CD1c-positive myeloid dendritic cell (primary cell): ENCODE measurements at regions not wholly inside any gene's neighbourhood (a gene's known extent, or its start where the extent isn't known, plus 50 kb on each side); places are given as distances from the start of the nearest gene placed in this dataset.
"Not testable (repeated sequence)": the region's sequence is repeated elsewhere in the genome, so short reads cannot be mapped to it uniquely, and the experiment has no call there.

Experiments
- DNase-seq: peaks from one replicate; pipeline ENCODE4 v3.0.0-alpha.2; 2016; ENCODE audit errors: extremely low spot score

GRCh38 chr7:55743454-55743717, 119.2 kb downstream of the SEPTIN14 start:
- DNase-seq: not testable (repeated sequence)

DNA sequence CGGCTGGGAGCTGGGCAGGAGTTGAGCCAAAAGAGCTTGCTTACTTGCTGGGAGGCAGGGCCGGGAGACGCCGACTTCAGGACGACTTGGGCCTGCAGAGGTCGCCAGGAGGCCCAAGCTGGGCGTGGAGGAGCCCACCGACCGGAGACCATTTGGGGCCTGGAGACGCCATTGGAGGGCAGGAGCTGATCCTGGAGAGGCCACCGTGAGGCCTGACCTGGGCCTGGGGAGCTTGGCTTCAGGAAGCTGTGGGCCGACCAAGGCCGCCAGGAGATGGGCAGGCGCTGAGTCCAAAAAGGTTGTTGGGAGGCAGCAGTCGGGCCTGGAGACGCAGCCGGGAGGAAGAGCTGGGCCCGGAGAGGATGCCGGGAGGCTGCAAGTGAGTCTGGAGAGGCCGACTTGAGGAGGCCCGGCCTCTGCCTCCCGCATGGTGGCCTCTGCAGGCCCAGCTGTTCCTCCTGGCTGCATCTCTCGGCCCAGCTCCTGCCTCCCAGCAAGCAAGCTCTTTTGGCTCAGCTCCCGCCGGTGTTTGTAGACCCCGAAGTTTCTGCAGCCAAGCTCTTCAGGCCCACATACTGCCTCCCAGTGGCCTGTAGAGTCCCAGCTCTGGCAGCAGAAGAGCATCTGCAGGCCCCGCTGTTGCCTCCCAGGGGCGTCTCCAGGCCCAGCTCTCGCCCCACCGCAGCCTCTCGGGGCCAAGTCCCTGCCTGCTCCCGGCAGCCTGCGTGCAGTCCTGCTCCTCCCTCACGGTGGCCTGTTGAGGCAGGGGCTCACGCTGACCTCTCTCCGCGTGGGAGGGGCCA, 119.7 kb downstream of the SEPTIN14 start:
- not testable (repeated sequence) for DNase-seq

DNA sequence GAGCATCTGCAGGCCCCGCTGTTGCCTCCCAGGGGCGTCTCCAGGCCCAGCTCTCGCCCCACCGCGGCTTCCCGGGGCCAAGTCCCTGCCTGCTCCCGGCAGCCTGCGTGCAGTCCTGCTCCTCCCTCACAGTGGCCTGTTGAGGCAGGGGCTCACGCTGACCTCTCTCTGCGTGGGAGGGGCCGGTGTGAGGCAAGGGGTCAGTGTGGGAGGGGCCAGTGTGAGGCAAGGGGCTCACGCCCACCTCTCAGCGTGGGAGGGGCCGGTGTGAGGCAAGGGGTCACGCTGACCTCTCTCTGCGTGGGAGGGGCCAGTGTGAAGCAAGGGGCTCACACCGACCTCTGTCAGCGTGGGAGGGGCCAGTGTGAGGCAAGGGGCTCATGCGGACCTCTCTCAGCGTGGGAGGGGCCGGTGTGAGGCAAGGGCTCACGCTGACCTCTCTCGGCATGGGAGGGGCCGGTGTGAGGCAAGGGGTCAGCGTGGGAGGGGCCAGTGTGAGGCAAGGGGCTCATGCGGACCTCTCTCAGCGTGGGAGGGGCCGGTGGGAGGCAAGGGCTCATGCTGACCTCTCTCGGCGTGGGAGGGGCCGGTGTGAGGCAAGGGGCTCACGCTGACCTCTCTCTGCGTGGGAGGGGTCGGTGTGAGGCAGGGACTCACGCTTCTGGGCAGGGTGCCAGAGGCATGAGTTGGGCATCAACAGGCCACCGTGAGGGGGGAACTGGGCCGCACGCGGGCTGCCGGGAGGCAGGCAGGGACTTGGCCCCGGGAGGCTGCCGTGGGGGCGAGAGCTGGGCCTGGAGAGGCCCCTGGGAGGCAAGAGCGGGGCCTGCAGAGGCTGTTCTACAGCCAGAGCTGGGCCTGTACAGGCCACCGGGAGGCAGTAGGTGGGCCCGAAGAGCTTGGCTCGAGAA, 120.6 kb downstream of the SEPTIN14 start:
- DNase-seq: not testable (repeated sequence)

DNA sequence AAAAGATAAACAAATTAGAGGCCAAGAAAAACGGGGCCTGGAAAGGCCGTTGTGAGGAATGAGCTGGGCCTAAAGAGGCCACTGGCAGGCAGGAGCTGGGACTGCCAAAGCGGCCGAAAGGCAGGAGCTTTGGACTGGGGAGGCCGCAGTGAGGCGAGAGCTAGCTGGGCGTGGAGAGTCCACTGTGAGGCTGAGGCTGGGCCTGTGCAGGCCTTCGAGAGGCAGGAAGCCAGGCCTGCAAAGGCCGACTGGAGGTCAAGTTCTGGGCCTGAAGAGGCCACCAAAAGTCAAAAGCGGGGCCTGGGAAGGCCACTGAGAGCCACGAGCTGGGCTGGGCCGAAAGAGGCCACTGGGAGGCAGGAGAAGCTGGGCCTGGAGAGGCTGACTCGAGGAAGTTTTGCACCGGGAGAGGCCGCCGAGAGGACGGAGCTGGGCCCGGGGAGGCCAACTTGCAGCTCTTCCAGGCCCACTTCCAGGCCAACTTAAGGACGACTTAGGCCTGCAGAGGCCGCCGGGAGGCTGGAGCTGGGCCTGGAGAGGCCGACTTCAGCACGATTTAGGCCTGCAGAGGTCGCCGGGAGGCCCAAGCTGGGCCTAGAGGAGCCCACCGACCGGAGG, 121.8 kb downstream of the SEPTIN14 start:
- DNase-seq: not testable (repeated sequence)

- DNase-seq: not testable (repeated sequence)
Measured at GRCh38 chr7:55740053-55740452, 122.5 kb downstream of the SEPTIN14 start.

- not testable (repeated sequence) for DNase-seq
Measured at GRCh38 chr7:55736641-55737221, 125.8 kb downstream of the SEPTIN14 start.

- DNase-seq: no peak
Measured at GRCh38 chr7:55733241-55734140, 129.1 kb downstream of the SEPTIN14 start.

GRCh38 chr7:55731931-55732330, 130.6 kb downstream of the SEPTIN14 start:
- DNase-seq: no peak

DNA sequence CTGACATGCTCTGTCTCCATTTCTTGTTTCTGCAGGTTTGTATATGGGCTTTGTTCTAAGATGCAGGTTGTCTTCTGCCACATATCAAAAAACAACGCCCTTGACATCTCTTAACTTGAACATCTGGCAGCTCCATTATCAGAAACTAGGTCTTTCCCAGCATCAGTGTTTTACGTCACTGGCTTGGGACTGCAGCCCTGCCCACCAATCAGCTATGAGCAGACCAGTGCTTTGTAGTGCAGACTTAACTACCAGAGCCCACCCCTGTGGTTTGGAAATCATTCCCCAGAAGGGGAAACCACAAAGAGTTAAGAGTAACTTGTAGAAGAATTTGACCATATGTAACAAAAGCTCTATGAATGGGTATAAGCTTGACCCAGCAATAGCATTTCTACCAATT, 132.4 kb downstream of the SEPTIN14 start:
- no peak for DNase-seq

GRCh38 chr7:55723621-55723941, 139.0 kb downstream of the SEPTIN14 start:
- DNase-seq: no peak

DNA sequence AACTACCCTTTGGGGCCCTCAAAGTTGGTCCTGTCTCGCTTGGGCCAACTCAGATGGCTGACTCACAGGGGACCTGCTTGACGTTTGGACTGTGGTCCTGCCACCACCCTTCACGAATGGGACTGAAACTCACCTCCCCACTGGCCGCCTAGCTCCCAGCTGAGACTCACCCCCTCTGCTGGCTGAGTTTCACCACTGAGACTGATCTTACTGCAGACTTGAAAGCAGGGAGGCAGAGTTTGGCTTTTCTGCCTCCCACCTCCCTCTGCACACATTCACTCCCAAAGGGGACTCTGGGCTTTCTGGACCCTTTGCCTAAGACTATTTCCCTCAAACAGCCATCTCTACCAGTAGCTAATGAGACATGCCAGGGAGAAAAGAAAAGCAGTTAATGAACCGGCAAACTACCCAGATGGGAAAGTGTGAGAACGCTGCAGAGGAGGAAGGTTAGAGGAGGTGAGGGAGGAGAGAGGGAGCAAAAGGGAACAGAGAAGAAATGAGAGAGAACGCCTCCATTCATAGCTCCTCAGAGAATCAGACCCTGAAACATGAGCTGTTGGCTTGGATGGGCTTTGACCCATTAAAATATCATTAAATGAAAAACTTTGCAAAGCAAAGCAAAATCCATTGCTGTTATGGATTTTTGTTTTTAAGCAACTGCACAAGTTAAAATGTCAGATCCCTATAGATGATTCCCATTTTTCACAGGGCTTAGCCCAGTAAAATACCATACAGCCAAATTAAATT, 139.5 kb downstream of the SEPTIN14 start:
- not testable (repeated sequence) for DNase-seq

- DNase-seq: not testable (repeated sequence)
Measured at GRCh38 chr7:55721004-55721403, 141.5 kb downstream of the SEPTIN14 start.

- not testable (repeated sequence) for DNase-seq
Measured at GRCh38 chr7:55715247-55715867, 143.1 kb upstream of the VOPP1 start.

DNA sequence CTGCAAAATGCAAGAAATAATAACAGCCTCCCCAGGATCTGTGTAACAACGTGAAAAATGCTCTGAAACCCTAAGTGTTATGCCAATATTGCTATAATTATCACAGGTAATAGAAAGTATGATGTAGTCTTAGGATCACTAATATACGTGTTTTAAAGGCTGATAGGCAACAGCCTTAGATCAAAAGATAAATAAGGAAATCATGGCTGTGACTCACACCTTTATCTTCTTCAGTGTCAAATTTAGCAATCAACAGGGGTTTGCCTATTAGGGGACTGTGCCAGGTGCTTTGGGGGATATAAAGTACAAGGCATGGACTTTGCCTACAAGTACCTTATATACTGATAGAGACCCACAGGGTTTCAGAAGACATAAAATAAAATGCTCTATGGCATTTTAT, 142.1 kb upstream of the VOPP1 start:
- not testable (repeated sequence) for DNase-seq

DNA sequence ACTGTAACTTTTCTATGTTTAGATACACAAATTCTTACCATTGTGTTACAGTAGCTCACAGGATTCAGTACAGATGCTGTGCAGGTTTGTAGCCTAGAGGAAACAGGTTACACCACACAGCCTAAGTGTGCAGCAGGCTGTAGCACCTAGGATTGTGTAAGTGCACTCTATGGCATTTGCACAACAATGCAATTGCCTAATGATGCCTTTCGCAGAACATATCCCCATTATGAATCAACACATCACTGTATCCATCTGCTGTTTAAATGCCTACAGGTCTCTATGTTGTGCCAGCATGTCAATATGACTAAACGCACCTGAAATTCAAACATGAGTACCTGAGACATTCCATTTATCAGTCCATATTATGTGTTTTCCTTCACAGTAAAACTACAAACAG, 138.0 kb upstream of the VOPP1 start:
- DNase-seq: not testable (repeated sequence)

GRCh38 chr7:55708028-55708427, 135.7 kb upstream of the VOPP1 start:
- DNase-seq: not testable (repeated sequence)

DNA sequence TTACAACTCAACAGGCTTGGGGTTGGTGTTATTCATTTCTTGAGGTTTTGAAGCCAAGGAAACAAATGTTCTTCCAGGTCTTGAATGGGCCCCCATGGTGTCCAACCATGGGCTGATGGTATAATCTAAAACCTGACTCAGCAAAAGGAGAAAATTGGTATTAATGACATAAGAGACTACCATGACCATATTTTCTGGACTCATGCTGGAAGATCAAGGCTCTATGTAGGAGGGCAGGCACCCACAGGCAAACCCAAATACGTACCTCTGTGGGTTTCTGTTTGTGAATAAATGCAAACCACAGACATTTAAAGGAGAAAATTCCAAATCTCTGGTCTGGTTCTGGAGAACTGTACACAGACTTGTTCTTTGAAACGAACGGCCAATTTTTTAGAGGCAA, 135.1 kb upstream of the VOPP1 start:
- DNase-seq: not testable (repeated sequence)

- DNase-seq: not testable (repeated sequence)
Measured at GRCh38 chr7:55706451-55707195, 134.3 kb upstream of the VOPP1 start.
